ENCODE measurements at regions not wholly inside any gene's neighbourhood (a gene's known extent, or its start where the extent isn't known, plus 50 kb on each side); places are given as distances from the start of the nearest gene placed in this dataset.

GRCh38 chr4:176400816-176401461 is 81.2 kb downstream of the SPCS3 start:
- DNase-seq: no peak
- H3K36me3 ChIP-seq: no peaks in the 10 kb centered on the region
- intact Hi-C loops (cut with DNase I; ENCODE audit: low total_unique reads): no loop called here
- 77 to 94% (median 89%) methylated on average over 1 of the region's 1 CpG for WGBS, 5 donors
- TF ChIP-seq EP300 (IDR thresholded peaks at IDR 0.05) (no peak), POLR2A (IDR thresholded peaks at IDR 0.05) (no peak), POLR2AphosphoS5 (IDR thresholded peaks at IDR 0.05) (no peak)
- TF ChIP-seq, protein P1, sequence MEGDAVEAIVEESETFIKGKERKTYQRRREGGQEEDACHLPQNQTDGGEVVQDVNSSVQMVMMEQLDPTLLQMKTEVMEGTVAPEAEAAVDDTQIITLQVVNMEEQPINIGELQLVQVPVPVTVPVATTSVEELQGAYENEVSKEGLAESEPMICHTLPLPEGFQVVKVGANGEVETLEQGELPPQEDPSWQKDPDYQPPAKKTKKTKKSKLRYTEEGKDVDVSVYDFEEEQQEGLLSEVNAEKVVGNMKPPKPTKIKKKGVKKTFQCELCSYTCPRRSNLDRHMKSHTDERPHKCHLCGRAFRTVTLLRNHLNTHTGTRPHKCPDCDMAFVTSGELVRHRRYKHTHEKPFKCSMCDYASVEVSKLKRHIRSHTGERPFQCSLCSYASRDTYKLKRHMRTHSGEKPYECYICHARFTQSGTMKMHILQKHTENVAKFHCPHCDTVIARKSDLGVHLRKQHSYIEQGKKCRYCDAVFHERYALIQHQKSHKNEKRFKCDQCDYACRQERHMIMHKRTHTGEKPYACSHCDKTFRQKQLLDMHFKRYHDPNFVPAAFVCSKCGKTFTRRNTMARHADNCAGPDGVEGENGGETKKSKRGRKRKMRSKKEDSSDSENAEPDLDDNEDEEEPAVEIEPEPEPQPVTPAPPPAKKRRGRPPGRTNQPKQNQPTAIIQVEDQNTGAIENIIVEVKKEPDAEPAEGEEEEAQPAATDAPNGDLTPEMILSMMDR (IDR thresholded peaks at IDR 0.05): no peak
- H3K27ac ChIP-seq: no peak overlapping the region
- H3K4me1 ChIP-seq: no peaks in the 10 kb centered on the region
- H3K27me3 ChIP-seq: no peaks in the 10 kb centered on the region
- no peak overlapping the region for H3K4me3 ChIP-seq
- no peaks in the 10 kb centered on the region for H3K9me3 ChIP-seq

DNA sequence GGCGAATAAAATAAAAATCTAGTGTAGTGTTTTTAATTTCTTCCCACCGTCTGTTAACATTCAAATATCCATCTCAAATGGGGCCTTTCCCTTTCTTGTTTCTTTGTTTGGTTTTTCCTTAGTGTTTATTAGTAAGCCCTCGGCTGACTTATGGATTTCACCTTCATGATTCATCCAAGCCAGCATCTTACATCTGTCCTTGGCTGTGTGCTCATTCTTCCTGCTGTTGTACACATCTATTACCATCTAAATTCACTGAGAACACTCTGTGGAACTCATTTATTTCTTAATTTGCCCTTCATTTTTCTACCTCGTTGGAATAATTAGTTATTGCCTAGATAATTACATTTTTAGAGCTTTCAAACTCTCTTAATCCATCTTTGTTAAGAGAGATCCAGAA is 84.9 kb downstream of the SPCS3 start:
- DNase-seq: no peak
- intact Hi-C loops (cut with DNase I; ENCODE audit: low total_unique reads): no loop called here
- no peaks in the 10 kb centered on the region for H3K4me1 ChIP-seq

GRCh38 chr4:176406297-176406696 is 86.5 kb downstream of the SPCS3 start:
- H3K36me3 ChIP-seq: no peaks in the 10 kb centered on the region
- H3K27me3 ChIP-seq: no peaks in the 10 kb centered on the region
- H3K9me3 ChIP-seq: no peaks in the 10 kb centered on the region
- no peak overlapping the region for H3K27ac ChIP-seq
- H3K4me3 ChIP-seq: no peak overlapping the region
- 80 to 88% (median 86%) methylated on average over 4 of the region's 4 CpGs for WGBS, 5 donors
- no peak for DNase-seq
- H3K4me1 ChIP-seq: no peaks in the 10 kb centered on the region
- TF ChIP-seq EP300 (IDR thresholded peaks at IDR 0.05) (no peak), POLR2A (IDR thresholded peaks at IDR 0.05) (no peak), POLR2AphosphoS5 (IDR thresholded peaks at IDR 0.05) (no peak)
- TF ChIP-seq, protein P1 (IDR thresholded peaks at IDR 0.05): no peak
- intact Hi-C loops (cut with DNase I; ENCODE audit: low total_unique reads): no loop called here

More for the DNA sequence above, 84.9 kb downstream of the SPCS3 start:
- no peaks in the 10 kb centered on the region for H3K27me3 ChIP-seq
- WGBS, 5 donors: 47 to 68% (median 62%) methylated on average over 4 of the region's 4 CpGs
- TF ChIP-seq POLR2A (IDR thresholded peaks at IDR 0.05): no peak
- TF ChIP-seq, protein P1 (IDR thresholded peaks at IDR 0.05): no peak
- no peak for TF ChIP-seq POLR2AphosphoS5 (IDR thresholded peaks at IDR 0.05)
- TF ChIP-seq EP300 (IDR thresholded peaks at IDR 0.05): no peak
- H3K27ac ChIP-seq: no peak overlapping the region
- H3K36me3 ChIP-seq: no peaks in the 10 kb centered on the region
- H3K4me3 ChIP-seq: no peak overlapping the region
- H3K9me3 ChIP-seq: no peaks in the 10 kb centered on the region

DNA sequence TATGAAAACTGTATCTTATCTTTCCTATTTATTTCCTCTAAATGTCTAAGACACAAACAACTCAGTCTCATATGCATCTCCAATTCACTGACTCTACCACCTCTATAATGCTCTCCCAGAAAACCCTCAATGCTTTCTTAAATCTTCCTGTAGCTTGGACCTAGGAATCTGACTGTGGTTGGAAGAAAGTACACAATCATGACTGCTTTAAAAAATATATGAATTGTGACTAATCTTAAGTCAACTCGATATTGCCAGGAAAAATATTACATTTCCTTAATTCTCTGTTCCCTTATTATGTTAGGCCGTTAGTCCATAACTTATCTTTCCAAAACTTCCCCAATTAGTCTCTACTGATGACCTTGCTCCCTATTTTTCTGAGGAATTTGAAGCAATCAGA is 87.0 kb downstream of the SPCS3 start:
- Histone ChIP-seq H3K4me3 (no peak overlapping the region), H3K27ac (no peak overlapping the region), H3K36me3 (no peaks in the 10 kb centered on the region), H3K4me1 (no peaks in the 10 kb centered on the region), H3K9me3 (no peaks in the 10 kb centered on the region), H3K27me3 (no peaks in the 10 kb centered on the region)
- no peak for TF ChIP-seq POLR2AphosphoS5 (IDR thresholded peaks at IDR 0.05)
- TF ChIP-seq EP300 (IDR thresholded peaks at IDR 0.05): no peak
- no peak for TF ChIP-seq POLR2A (IDR thresholded peaks at IDR 0.05)
- intact Hi-C loops (cut with DNase I; ENCODE audit: low total_unique reads): no loop called here
- DNase-seq: no peak
- 74 to 85% (median 82%) methylated on average over 2 of the region's 2 CpGs for WGBS, 5 donors

- no peak for DNase-seq
- 90 to 96% (median 93%) methylated on average over 1 of the region's 1 CpG for WGBS, 5 donors
Measured at GRCh38 chr4:176409627-176410026, 89.9 kb downstream of the SPCS3 start.

More at GRCh38 chr4:176409627-176410026, 89.9 kb downstream of the SPCS3 start:
- Histone ChIP-seq H3K27me3 (no peaks in the 10 kb centered on the region), H3K4me3 (no peak overlapping the region), H3K36me3 (no peaks in the 10 kb centered on the region), H3K27ac (no peak overlapping the region), H3K4me1 (no peaks in the 10 kb centered on the region), H3K9me3 (no peaks in the 10 kb centered on the region)
- intact Hi-C loops (cut with DNase I; ENCODE audit: low total_unique reads): no loop called here
- TF ChIP-seq, protein P1 (IDR thresholded peaks at IDR 0.05): no peak
- TF ChIP-seq EP300 (IDR thresholded peaks at IDR 0.05): no peak
- no peak for TF ChIP-seq POLR2AphosphoS5 (IDR thresholded peaks at IDR 0.05)
- TF ChIP-seq POLR2A (IDR thresholded peaks at IDR 0.05): no peak

Measured in stomach (tissue), 8 donors.